GM18870 (cell line): ENCODE measurements at regions not wholly inside any gene's neighbourhood (a gene's known extent, or its start where the extent isn't known, plus 50 kb on each side); places are given as distances from the start of the nearest gene placed in this dataset.
"Not testable (repeated sequence)": the region's sequence is repeated elsewhere in the genome, so short reads cannot be mapped to it uniquely, and the experiment has no call there.

Experiments used
- ATAC-seq: cut with Tn5 transposase; IDR thresholded peaks from one replicate; pipeline ENCODE4 v1.9.1; 2021; ENCODE audit warnings: moderate library complexity; ENCODE audit not compliant: unreplicated experiment

- not testable (repeated sequence) for ATAC-seq
Measured at GRCh38 chr7:82499546-82499945, 56.0 kb upstream of the CACNA2D1 start.

GRCh38 chr7:82494420-82494819, 50.8 kb upstream of the CACNA2D1 start:
- no peak for ATAC-seq
